ENCODE measurements at regions not wholly inside any gene's neighbourhood (a gene's known extent, or its start where the extent isn't known, plus 50 kb on each side); places are given as distances from the start of the nearest gene placed in this dataset.
A peak's percentile ranks its signal among the peaks of the same experiment; 100 is the strongest.

GRCh38 chr6:153231048-153231646 is 100.1 kb upstream of the RGS17 start:
- Mint-ChIP-seq H3K9me3 (ENCODE audit: unreplicated experiment) (peaks cover 2% of the 10 kb centered on the region), H3K4me1 (ENCODE audit: low read depth, unreplicated experiment) (peaks cover 11% of the 10 kb centered on the region), H3K27me3 (ENCODE audit: unreplicated experiment) (peaks cover 1% of the 10 kb centered on the region), H3K36me3 (ENCODE audit: unreplicated experiment) (no peaks in the 10 kb centered on the region), H3K4me3 (ENCODE audit: unreplicated experiment) (no peak overlapping the region), H3K27ac (ENCODE audit: unreplicated experiment) (no peak overlapping the region)
- TF ChIP-seq, protein P1, sequence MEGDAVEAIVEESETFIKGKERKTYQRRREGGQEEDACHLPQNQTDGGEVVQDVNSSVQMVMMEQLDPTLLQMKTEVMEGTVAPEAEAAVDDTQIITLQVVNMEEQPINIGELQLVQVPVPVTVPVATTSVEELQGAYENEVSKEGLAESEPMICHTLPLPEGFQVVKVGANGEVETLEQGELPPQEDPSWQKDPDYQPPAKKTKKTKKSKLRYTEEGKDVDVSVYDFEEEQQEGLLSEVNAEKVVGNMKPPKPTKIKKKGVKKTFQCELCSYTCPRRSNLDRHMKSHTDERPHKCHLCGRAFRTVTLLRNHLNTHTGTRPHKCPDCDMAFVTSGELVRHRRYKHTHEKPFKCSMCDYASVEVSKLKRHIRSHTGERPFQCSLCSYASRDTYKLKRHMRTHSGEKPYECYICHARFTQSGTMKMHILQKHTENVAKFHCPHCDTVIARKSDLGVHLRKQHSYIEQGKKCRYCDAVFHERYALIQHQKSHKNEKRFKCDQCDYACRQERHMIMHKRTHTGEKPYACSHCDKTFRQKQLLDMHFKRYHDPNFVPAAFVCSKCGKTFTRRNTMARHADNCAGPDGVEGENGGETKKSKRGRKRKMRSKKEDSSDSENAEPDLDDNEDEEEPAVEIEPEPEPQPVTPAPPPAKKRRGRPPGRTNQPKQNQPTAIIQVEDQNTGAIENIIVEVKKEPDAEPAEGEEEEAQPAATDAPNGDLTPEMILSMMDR (IDR thresholded peaks at IDR 0.05; ENCODE audit: partially characterized antibody, unreplicated experiment): peak; percentile 96
- DNase-seq: peak; percentile 85

DNA sequence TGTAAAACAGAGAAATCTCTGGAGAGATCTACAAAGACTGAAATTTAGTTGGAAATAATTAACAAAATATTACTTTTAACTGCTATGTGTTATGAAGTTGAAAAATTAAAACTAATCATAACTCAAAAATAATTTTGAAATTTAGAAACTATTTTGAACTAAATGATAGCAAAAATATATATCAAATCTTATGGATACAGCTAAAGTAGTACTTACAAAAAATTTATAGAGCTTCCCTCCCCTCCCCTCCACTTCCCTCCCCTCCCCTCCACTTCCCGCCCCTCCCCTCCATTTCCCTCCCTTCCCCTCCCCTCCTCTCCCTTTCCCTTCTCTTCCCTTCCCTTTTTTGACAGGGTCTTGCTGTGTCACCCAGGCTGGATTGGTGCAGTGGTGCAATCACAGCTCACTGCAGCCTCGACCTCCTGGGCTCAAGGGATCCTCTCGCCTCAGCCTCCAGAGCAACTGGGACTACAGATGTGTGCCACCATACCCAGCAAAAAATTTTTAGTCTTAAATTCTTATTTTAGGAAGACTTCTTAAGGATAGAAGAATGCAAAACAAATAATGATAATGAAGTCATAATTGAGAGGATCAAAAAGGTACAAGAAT is 87.2 kb upstream of the RGS17 start:
- no peaks in the 10 kb centered on the region for H3K9me3 Mint-ChIP-seq (ENCODE audit: unreplicated experiment)
- TF ChIP-seq, protein P1 (IDR thresholded peaks at IDR 0.05; ENCODE audit: partially characterized antibody, unreplicated experiment): no peak
- peaks cover 12% of the 10 kb centered on the region for H3K4me1 Mint-ChIP-seq (ENCODE audit: low read depth, unreplicated experiment)
- no peak overlapping the region for H3K27ac Mint-ChIP-seq (ENCODE audit: unreplicated experiment)
- no peak for DNase-seq
- H3K4me3 Mint-ChIP-seq (ENCODE audit: unreplicated experiment): no peak overlapping the region
- H3K27me3 Mint-ChIP-seq (ENCODE audit: unreplicated experiment): no peaks in the 10 kb centered on the region
- H3K36me3 Mint-ChIP-seq (ENCODE audit: unreplicated experiment): no peaks in the 10 kb centered on the region

DNA sequence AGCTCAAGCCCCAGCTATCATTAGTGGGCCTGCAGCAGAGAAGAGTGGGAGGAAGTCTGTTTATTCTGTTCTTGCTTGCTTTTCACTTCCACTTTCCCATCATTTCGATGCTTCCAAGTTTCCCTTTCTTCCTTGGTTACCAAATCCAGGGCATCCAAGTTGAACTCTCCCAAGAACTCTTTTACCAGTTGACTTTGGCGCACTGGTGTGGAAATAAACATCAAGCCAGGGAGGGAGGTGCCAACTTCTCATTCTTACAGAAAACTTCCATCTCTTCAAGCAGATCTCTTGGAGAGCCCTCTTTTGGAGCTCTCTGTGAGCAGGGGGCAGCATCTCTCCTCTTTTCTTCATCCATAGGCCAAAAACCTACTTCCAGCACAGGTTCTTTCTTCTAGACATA is 85.7 kb upstream of the RGS17 start:
- Mint-ChIP-seq H3K4me1 (ENCODE audit: low read depth, unreplicated experiment) (peaks cover 12% of the 10 kb centered on the region), H3K36me3 (ENCODE audit: unreplicated experiment) (no peaks in the 10 kb centered on the region)
- DNase-seq: no peak

DNA sequence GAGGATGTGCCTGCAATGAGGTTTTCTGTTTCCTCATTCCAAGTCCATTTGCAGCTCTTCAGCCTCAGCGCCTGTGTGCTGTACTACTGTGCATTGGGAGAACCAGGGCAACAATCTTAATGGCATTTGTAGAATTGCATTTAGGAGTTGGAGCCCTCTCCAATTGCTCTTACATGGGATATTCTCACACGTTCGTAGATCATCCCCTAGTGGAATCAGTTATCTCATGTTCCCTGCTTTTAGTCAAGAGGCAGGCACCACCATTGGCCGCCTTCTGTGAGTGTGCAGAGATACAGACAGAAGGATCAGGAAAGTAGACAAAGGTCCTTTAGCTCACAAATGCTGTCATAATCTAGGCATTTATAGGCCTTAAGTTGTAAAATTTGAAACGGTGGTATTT is 84.2 kb upstream of the RGS17 start:
- H3K4me3 Mint-ChIP-seq (ENCODE audit: unreplicated experiment): no peak overlapping the region
- H3K27me3 Mint-ChIP-seq (ENCODE audit: unreplicated experiment): no peaks in the 10 kb centered on the region
- DNase-seq: peak; percentile 27
- H3K36me3 Mint-ChIP-seq (ENCODE audit: unreplicated experiment): no peaks in the 10 kb centered on the region
- TF ChIP-seq, protein P1 (IDR thresholded peaks at IDR 0.05; ENCODE audit: partially characterized antibody, unreplicated experiment): no peak
- peaks cover 12% of the 10 kb centered on the region for H3K4me1 Mint-ChIP-seq (ENCODE audit: low read depth, unreplicated experiment)
- peak overlapping the region; percentile 13 for H3K27ac Mint-ChIP-seq (ENCODE audit: unreplicated experiment)
- no peaks in the 10 kb centered on the region for H3K9me3 Mint-ChIP-seq (ENCODE audit: unreplicated experiment)

More for the DNA sequence above, 85.7 kb upstream of the RGS17 start:
- TF ChIP-seq, protein P1 (IDR thresholded peaks at IDR 0.05; ENCODE audit: partially characterized antibody, unreplicated experiment): no peak
- H3K27me3 Mint-ChIP-seq (ENCODE audit: unreplicated experiment): no peaks in the 10 kb centered on the region
- H3K4me3 Mint-ChIP-seq (ENCODE audit: unreplicated experiment): no peak overlapping the region
- H3K27ac Mint-ChIP-seq (ENCODE audit: unreplicated experiment): no peak overlapping the region
- H3K9me3 Mint-ChIP-seq (ENCODE audit: unreplicated experiment): no peaks in the 10 kb centered on the region

GRCh38 chr6:153214436-153214835 is 83.4 kb upstream of the RGS17 start:
- H3K4me3 Mint-ChIP-seq (ENCODE audit: unreplicated experiment): no peak overlapping the region
- peaks cover 12% of the 10 kb centered on the region for H3K4me1 Mint-ChIP-seq (ENCODE audit: low read depth, unreplicated experiment)
- H3K27me3 Mint-ChIP-seq (ENCODE audit: unreplicated experiment): no peaks in the 10 kb centered on the region
- TF ChIP-seq, protein P1 (IDR thresholded peaks at IDR 0.05; ENCODE audit: partially characterized antibody, unreplicated experiment): no peak
- no peak overlapping the region for H3K27ac Mint-ChIP-seq (ENCODE audit: unreplicated experiment)
- H3K9me3 Mint-ChIP-seq (ENCODE audit: unreplicated experiment): peaks cover 2% of the 10 kb centered on the region
- no peak for DNase-seq
- no peaks in the 10 kb centered on the region for H3K36me3 Mint-ChIP-seq (ENCODE audit: unreplicated experiment)
